Umbilical cord (tissue), 1 donor: ENCODE measurements at regions not wholly inside any gene's neighbourhood (a gene's known extent, or its start where the extent isn't known, plus 50 kb on each side); places are given as distances from the start of the nearest gene placed in this dataset.
"Not testable (repeated sequence)": the region's sequence is repeated elsewhere in the genome, so short reads cannot be mapped to it uniquely, and the experiment has no call there.

Source experiments
- DNase-seq: peaks from one replicate; pipeline ENCODE4 v3.0.0-alpha.2; 2015; ENCODE audit warnings: low spot score

DNA sequence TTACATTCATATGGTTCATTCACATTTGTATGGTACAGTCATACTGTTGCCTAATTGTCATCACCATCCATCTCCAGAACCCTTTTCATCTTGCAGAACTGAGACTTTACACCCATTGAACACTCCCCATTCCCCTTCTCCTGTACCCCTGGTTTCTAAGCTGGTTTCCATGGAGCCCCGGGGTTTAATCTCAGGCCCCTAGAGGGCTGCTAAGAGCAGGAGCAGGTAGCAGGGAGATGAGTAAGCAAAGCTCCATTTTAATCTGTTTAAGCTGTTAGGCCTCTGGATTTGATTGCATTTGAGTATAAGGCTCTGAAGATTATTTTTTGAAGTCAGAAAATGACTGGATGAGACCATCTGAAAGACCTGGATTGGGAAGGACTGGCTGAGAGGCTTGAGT is 68.5 kb upstream of the RPL38 start:
- peak; percentile 81 for DNase-seq

DNA sequence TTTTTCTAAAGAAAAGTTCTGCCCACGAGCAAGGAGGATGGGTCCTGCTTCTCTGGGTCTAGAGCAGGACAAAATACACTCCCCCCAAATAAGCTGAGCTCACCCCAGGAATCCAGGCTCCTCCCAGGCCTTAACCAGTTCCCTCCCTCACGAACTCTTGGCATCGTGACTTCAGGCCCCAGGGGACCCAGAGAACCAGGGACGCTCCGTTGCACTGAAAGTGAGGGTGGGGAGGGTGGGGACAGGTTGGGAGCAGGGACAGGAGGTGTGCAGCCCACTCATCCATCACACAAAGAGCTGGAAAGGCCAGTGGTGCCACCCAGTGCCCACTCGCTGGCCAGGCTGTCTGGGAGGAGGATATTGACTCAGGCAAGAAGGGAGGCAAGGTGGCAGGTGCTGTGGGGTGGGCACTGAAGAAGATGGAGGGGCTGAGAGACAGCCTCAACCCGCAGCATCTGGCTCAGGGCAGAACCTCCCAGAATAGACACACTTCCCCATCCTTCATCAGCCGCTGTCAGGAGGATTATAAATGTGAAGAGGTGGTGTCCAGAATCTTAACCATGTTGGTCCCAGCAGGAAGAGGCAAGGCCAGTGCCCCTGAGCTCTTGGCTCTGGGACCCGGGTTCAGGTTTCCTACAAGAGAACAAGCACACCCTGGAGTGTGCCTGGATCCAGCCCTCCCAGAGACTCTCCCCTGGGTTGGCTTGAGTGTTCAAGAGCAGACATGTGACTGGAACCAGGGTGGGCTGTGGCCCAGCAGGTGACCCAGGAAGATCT is 67.9 kb upstream of the RPL38 start:
- no peak for DNase-seq

DNA sequence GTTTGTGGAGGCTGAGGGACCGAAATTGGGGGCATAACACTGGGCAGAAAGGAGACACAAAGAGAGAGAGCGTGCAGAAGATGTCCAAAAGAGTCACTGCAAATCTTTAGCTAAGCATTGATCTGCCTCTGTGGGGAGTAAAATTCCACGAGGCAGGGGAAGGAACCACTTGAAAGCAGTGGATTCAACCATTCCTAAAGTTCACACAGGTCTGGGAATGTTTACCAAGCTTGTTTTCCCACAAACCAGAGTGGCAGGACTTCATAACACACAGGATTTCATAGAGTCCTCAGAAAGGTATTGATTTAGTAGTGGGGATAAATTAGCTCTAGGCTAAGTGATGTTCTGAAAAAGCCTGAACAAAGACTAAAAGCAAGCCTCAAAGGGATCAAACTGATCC is 66.1 kb upstream of the RPL38 start:
- DNase-seq, result no peak

DNA sequence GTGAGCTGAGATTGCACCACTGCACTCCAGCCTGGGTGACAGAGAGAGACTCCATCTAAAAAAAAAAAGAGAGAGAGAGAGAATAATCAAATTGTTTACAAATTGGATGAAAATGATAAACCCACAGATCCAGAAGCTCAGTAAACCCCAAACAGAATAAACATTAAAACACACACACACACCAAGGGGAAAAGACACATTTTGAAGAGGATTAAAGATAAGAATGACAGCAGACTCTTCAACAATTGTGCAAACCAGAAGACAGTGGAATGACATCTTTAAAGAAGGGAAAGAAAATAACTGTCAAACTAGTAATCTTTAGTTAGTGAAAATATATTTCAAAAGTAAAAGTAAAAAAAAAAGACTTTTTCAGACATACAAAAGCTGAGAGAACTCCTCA is 64.4 kb upstream of the RPL38 start:
- no peak for DNase-seq

DNA sequence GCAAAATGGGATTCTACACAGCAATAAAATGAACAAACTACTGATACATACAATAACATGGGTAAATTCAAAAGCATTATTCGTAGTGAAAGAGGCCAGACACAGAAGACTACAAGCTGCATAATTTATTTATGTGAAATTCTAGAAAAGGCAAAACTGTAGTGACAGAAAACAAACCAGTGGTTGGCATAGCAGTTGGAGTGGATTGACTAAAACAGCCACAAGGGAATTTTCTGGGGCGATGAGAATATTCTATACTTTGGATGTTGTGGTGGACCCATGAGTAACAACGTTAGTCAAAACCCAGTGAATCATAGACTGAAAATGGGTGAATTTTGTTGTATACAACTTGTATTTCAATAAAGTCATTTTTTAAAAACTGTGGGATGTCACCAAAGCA is 63.2 kb upstream of the RPL38 start:
- DNase-seq, result no peak

DNA sequence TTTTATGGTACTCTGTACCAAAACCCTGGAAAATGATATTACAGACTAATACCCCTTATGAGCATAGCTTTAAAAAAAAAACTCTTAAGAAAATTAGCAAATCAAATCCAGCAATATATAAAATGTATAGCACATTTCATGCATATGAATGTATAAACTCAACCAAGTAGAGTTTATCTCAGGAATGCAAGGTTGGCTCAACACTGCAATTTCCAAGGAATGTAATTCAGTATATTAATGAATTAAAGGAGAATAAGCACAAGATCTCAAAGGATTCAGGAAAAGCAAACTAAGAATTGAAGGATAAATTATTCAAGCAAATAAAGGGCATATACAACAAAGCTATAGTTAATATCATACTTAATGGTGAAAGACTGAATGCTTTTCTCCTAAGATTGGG is 61.9 kb upstream of the RPL38 start:
- DNase-seq, result no peak

DNA sequence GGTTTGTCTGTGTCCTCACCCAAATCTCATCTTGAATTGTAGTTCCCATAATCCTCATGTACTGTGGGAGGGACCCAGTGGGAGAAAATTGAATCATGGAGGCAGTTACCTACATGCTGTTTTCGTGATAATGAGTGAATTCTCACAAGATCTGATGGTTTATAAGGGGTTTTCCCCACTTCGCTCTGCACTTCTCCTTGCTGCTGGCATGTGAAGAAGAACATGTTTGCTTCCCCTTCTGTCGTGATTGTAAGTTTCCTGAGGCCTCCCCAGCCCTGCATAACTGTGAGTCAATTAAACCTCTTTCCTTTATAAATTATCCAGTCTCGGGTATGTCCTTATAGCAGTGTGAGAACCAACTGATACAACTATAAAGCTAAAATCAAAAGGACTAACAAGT is 60.2 kb upstream of the RPL38 start:
- DNase-seq, result not testable (repeated sequence)

DNA sequence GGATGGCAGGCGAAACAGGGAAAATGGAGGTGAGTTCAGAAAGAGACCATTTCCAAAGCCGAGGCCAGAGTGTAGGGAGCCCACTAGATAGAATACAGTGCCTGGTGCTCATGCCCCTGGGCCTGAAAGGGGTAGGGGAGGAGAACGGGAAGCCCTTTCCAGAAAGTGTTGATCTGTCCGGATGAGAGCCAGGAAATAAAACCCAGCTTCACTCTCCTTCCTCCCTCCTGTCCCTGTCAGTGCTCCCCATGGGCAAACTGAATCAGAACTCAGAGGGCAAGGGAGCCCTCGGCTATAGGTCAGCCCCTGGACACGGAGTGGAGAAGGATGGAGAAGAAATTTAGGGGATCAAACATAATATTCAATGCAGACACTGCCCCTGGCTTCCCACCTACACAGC is 57.7 kb upstream of the RPL38 start:
- DNase-seq, result no peak

DNA sequence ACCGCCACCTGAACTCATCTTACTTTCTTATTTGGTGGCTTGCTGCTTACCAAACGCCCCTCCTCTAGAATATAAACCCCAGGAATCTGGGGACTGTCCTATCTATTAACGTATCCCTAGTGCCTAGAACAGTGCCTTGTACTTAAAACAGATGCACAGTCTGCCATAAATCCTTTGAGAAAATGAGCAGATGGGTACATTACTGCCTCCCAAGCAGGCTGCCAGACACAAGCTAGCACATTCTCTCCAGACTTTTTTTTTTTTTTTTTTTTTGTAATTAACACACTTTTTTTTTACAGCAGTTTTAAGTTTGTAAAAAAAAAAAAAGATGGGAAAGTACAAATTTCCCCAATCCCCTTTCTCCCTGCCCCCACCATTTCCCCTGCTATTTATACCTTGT is 57.3 kb upstream of the RPL38 start:
- no peak for DNase-seq

DNA sequence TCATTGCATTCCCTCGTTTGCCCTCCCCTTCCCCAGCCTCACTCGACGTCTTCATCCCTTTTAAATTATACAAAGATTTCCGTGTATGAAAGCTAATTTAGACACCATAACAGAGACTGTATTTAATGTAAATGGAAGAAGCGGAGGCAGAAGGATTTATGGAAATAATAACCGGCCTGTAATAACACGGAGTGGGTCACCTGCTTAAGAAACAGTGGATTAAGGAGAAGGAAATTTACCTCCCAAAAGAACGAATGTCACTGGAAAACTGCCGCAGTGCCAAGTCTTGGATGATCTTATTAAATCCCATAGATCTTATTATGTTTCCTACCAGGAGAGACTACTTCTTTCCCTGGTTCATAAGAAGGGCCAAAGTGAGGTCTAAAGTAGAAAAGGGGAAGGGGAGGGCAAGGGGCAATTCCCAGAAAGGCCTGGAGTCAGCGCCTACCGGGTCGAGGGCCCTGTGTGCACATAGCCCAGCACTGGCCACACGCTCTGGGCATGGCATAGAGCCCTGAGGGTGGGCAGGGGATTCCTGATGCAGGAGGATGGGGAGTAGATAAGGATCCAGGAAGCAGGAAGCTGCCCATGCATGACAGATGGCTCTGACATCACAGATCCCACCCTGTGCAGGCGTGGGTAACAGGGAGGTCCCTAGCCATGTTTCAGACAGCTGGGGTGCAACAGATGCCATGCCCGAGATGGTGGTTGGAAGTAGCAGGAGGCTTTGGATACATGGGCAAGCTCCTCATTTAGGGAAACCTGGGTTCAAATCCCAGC is 56.2 kb upstream of the RPL38 start:
- no peak for DNase-seq

DNA sequence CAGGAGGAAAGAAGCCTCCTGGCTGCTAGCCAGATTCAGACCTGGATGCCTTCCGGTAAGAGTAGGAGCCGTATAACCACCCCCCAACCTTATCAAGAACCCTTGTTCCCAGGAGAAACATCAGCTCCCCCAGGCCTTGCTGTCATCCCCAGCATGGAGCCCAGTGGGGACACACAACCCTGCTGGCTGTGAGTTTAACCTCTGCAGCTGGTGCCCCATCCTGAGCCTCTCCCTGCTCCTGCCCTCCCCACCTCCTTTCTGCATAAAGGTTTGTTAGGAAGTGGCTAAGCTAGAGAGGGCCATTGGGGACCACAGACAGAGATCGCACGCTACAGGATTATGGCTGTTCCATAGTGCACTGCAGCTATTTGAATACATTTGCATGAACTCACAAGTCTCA is 55.5 kb upstream of the RPL38 start:
- no peak for DNase-seq

DNA sequence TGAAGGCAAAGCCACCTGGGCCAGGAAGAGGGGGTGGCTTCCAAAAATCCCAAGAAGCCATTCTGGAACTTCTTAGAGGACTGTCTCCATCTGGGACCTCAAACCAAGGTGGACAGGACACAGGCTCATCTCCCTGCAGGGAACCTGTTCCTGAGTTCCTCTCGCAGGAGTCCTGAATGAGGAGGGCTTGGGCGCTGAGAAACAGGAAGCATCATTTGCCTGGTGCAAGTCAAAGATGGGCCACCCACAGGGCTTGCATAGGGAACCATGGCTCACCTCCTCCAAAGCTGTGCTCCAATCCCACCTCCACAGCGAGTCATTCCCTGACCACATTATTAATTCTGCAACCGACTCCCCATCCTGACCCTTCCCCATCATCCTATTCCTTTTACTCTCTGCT is 55.0 kb upstream of the RPL38 start:
- DNase-seq, result no peak

DNA sequence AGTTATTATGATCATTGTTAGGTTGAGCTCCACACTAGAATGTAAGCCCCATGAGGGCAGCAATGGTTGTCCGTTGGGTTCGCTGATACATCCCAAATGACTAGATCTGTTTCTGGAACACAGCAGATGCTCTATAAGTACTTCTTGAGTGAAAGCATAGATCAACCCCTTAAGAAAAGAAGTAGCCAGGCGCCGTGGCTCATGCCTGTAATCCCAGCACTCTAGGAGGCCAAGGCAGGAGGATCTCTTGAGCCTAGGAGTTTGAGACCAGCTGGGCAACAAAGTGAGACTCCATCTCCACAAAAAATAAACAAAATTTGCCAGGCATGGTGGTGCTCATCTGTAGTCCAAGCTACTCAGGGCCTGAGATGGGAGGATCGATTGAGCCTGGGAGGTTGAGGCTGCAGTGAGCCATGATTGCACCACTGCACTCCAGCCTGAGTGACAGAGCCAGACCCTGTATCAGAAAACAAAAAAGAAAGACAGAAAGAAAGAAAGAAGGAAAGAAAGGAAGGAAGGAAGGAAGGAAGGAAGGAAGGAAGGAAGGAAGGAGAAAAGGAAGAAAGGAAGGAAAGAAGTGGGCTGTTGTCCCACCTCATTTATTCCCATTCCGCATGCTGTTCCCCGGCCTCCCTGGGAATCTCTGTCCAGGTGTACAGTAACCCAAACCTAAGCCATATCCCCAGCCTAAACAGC is 54.4 kb upstream of the RPL38 start:
- DNase-seq, result no peak

DNA sequence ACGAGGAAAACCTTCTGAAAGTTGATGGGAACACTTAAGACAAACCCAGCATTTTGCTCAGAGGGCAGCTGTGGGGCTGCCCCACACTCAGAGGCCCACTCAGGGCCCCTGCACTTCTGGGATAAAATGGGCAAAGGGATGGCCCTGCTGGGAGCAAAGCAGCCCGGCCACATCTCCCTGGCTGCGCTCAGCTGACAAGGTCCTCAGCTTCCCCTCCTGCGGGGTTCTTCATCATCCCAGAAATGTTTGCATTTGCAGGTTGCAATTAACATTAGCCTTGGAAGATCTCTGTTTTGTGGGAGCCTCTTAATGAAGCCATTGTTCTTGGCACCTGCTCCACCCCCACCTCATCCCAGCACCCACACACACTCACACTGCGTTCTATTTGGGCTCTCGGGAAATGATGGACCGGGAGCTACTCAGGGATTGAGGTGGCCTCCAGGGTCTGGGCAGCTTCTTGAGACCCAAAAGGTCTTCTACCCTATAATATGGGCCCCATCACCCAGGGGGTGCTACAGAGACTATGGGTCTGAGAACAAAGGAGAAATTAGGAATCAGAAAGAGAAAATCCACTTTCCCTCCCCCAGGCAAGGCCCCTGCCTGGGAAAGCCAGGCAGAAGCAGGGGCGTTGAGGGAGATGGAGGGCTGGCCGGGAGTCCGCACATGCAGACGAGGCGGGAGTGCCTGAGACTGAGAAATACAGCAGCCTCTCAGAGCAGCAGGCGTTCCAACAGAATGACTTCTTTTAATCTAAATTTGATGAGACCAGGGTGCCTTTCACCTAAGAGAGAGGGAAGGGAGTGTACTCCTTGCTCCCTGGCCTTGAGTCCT is 53.7 kb upstream of the RPL38 start:
- DNase-seq, result no peak

DNA sequence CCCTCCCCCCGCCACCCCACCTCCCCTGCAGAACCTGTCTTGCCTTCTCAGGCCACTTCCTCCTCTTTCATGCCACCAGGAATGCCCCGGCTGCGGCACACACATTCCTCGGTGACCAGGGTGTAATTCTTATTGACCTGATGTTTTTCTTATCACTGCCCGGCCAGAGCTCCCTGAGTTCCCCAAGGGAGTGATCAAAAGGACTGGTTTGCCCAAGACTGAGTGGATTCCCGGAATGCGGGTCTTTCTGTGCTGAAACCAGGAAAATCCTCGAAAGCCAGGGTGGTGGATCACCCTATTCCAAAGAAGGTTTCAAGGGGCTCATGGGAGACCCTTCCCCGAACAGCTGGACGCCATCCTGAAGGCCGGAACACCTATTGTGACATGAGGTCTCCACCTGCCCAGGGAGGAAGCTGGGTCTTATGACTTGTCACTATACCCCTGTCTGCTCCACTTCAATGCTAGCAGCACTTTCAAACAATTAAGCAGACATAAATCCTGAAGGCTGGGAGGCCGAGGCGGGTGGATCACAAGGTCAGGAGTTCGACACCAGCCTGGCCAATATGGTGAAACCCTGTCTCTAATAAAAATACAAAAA is 53.0 kb upstream of the RPL38 start:
- DNase-seq, result no peak

DNA sequence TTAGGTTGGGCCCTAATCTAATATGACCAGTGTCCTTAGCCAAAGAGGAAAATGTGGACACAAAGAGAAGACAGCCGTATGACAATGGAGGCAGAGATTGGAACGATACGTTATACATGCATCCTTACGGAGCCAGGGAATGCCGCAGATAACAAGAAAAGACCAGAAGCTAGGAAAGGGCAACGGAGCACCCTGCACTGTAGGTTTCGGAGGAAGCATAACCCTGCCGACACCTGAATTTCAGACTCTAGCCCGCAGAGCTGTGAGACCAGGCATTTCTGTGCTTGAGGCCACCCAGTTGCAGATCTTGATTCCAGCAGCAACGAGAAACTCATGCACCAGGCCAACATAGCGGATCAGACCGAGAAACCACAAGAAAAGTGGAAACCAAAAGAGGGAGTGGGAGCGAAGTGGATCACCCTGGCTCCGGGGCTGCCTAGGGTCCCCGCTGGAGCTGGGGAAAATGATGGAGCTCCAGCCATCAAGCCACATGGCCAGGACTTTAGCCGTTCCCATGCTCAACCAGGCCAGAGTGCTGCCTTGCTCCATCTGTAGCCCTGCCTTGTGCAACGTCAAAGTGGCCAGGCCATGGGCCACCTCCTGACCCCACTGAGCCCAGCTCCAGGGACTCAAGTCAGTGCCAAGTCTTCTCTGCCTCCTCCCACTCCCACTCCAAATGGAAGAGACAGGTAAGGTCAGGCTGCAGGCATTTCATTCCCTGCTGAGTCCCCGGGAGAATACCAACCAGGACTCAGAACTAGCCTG is 51.7 kb upstream of the RPL38 start:
- DNase-seq, result no peak

DNA sequence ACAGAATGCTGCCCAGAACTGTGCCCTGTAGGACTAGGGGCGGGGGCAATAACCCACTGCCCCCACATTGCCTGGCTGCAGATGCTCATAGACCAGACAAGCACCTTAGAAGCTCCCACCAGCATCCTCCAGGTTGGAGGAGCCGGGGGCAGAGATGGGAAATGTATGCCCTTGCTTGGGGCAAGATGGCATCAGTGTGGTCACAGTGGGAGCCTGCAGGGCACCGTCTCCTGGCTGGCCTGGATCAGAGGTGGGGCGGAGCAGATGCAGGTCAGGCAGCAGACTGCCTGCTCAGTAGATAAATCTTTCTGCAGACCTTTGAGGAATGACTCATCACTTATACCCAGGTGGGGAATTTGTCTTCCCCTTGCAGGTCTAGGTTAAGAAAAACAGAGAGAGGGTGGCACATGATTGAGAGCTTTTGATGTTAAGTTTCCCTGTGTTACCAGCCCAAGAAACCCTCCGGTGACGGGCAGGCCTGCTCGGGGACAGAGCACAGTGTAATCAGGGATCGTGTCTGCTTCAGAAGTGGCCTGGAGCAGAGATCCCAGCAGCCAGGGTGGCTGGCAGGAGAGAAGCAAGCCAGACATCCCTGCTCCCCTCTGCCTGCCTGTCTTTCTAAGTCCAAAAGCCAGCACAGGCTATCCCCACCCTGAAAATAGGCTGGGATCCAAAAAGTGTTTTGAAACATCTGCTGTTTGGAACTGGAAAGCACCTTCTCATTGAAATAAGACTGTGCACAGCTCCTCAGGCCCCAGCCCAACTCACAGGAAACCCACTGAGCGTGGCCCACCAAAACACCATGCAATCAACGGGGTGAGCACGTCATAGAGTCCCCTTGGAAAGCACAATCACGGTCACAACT is 50.7 kb upstream of the RPL38 start:
- DNase-seq, result peak; percentile 94

DNA sequence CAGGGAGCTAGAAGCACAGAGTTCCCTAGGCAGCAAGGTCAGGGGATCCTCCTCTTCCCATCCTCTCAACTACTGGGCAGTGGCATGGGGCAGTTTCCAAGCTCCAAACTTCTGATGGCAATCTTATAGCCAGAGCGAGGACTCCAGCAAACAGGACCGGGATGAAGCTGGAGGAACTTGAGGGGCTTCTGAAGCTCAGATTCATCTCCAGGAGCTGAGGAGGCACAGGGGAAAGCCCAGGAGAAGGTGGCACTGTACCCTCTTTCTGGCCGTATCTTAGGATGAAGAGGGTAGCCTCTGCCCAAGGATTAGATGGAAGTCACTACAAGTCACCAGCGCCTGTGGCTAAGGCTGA is 50.0 kb upstream of the RPL38 start:
- DNase-seq, result no peak
